AG04450 (cell line): ENCODE measurements at regions not wholly inside any gene's neighbourhood (a gene's known extent, or its start where the extent isn't known, plus 50 kb on each side); places are given as distances from the start of the nearest gene placed in this dataset.

Experiments used
- CTCF ChIA-PET: fragments of 300-600, 350-600 bp; formaldehyde crosslinking; extraction: SDS; loops from one replicate; lab custom pipeline; 2022; ENCODE audit warnings: antibody characterized with exemption, inconsistent platforms; lab: Charles Lee
- POLR2A ChIA-PET: fragments of 350-600 bp; formaldehyde crosslinking; extraction: SDS; loops from one replicate; lab custom pipeline; 2021; ENCODE audit warnings: antibody characterized with exemption, inconsistent platforms; lab: Yijun Ruan, JAX
- DNase-seq: peaks from one replicate; pipeline ENCODE4 v3.0.0-alpha.2; 2011; ENCODE audit warnings: low read depth, low spot score
- H3K27ac ChIP-seq: one replicate; pipeline ENCODE4 v1.5.1; 2012; ENCODE audit warnings: low read depth, low read length, control low read depth
- H3K27me3 ChIP-seq: one replicate; pipeline ENCODE4 v1.6.0; 2012; ENCODE audit warnings: low read length; ENCODE audit not compliant: control insufficient read depth, insufficient read depth
- H3K4me3 ChIP-seq: 2 replicates; pipeline ENCODE4 v1.5.1; 2011; ENCODE audit warnings: mild to moderate bottlenecking, low read depth, low read length, control low read depth
- H3K9me3 ChIP-seq: 2 replicates; pipeline ENCODE4 v1.5.1; 2012; ENCODE audit warnings: low read length; ENCODE audit not compliant: control insufficient read depth, insufficient read depth
- TF ChIP-seq, protein P1 (sequence below): IDR thresholded peaks from 2 replicates; pipeline ENCODE4 v1.5.1; 2011; ENCODE audit warnings: low read depth, low read length, control low read depth, inconsistent platforms

DNA sequence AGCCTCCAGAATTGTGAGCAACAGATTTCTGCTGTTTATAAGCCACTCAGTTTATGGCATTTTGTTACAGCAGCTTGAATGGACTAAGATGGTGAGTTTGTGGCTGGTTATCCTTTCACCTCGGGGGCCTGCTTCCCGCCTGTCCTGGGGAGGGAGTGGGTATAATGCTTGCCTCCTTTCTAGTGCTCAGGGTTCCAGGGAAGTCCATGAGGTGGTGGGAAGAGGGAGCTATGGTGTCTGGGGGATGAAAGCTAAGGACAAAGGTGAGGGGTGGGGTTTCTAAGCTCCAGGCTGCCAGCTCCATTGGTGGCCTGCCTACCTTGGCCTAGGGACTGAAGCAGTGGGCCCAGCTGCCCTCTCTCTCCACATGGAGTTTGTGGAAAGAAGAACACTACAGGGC is 50.2 kb upstream of the SDK2 start:
- CTCF ChIA-PET, result interaction anchor here (0.5 kb wide), 1 partner anchor 262 kb away, joined by 3 read pairs; no protein-coding TSS in a partner anchor
- Histone ChIP-seq H3K4me3 (no peak overlapping the region), H3K27me3 (no peaks in the 10 kb centered on the region), H3K27ac (no peak overlapping the region), H3K9me3 (peaks cover 35% of the 10 kb centered on the region)
- no peak for DNase-seq
- TF ChIP-seq, protein P1, sequence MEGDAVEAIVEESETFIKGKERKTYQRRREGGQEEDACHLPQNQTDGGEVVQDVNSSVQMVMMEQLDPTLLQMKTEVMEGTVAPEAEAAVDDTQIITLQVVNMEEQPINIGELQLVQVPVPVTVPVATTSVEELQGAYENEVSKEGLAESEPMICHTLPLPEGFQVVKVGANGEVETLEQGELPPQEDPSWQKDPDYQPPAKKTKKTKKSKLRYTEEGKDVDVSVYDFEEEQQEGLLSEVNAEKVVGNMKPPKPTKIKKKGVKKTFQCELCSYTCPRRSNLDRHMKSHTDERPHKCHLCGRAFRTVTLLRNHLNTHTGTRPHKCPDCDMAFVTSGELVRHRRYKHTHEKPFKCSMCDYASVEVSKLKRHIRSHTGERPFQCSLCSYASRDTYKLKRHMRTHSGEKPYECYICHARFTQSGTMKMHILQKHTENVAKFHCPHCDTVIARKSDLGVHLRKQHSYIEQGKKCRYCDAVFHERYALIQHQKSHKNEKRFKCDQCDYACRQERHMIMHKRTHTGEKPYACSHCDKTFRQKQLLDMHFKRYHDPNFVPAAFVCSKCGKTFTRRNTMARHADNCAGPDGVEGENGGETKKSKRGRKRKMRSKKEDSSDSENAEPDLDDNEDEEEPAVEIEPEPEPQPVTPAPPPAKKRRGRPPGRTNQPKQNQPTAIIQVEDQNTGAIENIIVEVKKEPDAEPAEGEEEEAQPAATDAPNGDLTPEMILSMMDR, result no peak
- POLR2A ChIA-PET, result no interaction called here

DNA sequence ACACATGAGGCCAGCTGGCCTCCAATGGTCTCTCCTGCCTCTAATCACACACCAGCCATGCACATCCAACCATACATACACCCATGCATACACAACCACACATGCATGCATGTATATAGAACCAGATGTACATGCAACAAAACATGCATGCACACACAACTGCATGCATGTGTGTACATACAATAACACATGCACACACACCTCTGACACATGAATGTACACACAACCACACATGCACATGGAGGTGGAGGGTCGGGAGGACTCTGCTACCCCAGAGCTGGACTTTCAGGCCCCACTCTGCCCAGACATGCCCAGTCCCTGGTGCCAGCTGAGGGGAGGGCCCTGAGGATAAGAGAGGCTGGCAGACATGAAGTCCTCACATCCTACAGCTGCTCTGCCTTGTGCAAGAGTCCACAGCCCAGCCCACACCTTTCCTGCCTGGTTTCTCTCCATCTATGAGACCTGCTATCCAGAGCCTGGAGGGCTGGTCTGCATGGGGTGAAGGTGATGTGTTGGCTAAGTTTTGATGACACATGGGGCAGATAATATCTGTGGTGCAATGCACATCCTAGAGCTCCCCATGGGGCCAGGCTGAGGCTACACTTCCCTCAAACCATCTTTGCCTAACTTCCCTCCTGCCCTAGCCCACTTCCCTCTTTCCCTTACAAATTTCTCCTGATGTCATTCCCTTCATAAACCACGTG is 50.9 kb upstream of the SDK2 start:
- ChIA-PET POLR2A (no interaction called here), CTCF (interaction anchor here (0.5 kb wide), 1 partner anchor 263 kb away, joined by 3 read pairs; no protein-coding TSS in a partner anchor)
- TF ChIP-seq, protein P1, result no peak
- H3K9me3 ChIP-seq, result peaks cover 35% of the 10 kb centered on the region
- H3K27me3 ChIP-seq, result no peaks in the 10 kb centered on the region
- DNase-seq, result no peak
- H3K27ac ChIP-seq, result no peak overlapping the region
- H3K4me3 ChIP-seq, result no peak overlapping the region

DNA sequence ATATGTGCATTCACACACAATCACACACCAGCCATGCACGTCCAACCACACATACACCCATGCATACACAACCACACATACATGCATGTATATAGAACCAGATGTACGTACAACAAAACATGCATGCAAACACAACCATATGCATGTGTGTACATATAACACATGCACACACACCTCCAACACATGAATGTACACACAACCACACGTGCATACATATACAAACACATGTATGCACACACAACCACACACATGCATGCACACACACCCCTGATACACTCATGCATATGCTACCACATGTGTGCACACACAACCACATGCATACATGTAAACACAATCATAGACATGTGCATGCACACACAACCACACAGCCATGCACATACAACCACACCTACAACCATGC is 52.0 kb upstream of the SDK2 start:
- DNase-seq, result no peak
- TF ChIP-seq, protein P1, result no peak
- ChIA-PET CTCF (no interaction called here), POLR2A (no interaction called here)
- Histone ChIP-seq H3K27me3 (no peaks in the 10 kb centered on the region), H3K27ac (no peak overlapping the region), H3K9me3 (peaks cover 28% of the 10 kb centered on the region), H3K4me3 (no peak overlapping the region)

DNA sequence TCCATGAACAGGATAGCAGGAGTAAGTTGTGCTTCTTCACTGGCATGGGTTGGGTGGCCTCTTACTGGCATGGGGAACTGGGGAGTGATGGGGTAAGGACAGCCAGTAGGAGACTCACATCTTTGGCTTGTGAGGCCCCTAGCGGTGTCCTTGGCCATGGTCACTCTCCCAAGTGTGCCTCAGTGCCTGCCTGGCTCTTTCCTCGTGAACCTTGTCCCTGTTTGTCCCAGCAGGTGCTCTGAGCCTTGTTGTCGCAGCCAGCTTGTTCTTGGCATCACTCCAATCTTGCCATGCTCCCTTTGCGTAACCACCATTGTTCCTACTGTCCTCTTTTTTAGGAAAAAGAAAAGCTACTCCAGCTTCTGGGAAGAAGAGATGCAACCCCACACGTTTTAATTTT is 53.6 kb upstream of the SDK2 start:
- peaks cover 28% of the 10 kb centered on the region for H3K9me3 ChIP-seq
- DNase-seq, result no peak
- no peak overlapping the region for H3K27ac ChIP-seq
- H3K4me3 ChIP-seq, result no peak overlapping the region
- POLR2A ChIA-PET, result no interaction called here
- CTCF ChIA-PET, result no interaction called here
- TF ChIP-seq, protein P1, result no peak
- H3K27me3 ChIP-seq, result no peaks in the 10 kb centered on the region

DNA sequence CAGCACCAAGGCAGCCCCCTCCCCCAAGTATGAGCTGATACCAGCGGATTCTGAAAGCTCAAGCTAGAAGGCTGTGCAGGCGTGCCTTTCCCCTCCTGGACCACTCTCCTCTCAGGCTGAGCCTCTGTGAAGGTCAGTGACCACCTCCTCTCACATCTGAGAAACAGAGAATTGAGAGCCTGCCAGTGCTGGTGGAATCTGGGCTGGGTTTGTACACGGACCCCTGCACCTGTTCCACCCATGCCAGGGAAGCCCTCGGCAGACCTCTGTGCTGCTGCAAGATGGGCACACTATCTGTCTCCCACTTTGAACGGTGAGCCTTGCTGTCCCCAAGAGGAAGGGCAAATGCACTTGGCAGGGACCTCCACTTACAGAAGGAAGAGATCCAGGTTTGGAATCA is 54.7 kb upstream of the SDK2 start:
- Histone ChIP-seq H3K27ac (no peak overlapping the region), H3K9me3 (peaks cover 35% of the 10 kb centered on the region), H3K4me3 (no peak overlapping the region), H3K27me3 (no peaks in the 10 kb centered on the region)
- TF ChIP-seq, protein P1, result no peak
- POLR2A ChIA-PET, result no interaction called here
- CTCF ChIA-PET, result no interaction called here
- no peak for DNase-seq
